CD4-positive, alpha-beta T cell treated with Interleukin-6 for 4 hours (primary cell): ENCODE measurements at regions not wholly inside any gene's neighbourhood (a gene's known extent, or its start where the extent isn't known, plus 50 kb on each side); places are given as distances from the start of the nearest gene placed in this dataset.
"Not testable (repeated sequence)": the region's sequence is repeated elsewhere in the genome, so short reads cannot be mapped to it uniquely, and the experiment has no call there.

Experiments
- DNase-seq: peaks from one replicate; pipeline ENCODE4 v3.0.0-alpha.2; 2020; ENCODE audit warnings: mixed read lengths

- no peak for DNase-seq
These were observed 204.9 kb downstream of the ZIC5 start for GRCh38 chr13:99766641-99767045.

GRCh38 chr13:99765869-99766268, 205.7 kb downstream of the ZIC5 start:
- DNase-seq = no peak

- DNase-seq = no peak
These were observed 211.1 kb downstream of the ZIC5 start for GRCh38 chr13:99760456-99760855.

GRCh38 chr13:99759163-99759552, 212.4 kb downstream of the ZIC5 start:
- DNase-seq = no peak

- no peak for DNase-seq
These were observed 213.0 kb downstream of the ZIC5 start for GRCh38 chr13:99758460-99759162.

- DNase-seq = no peak
These were observed 213.7 kb downstream of the ZIC5 start for GRCh38 chr13:99757756-99758459.

GRCh38 chr13:99756281-99756680, 215.3 kb downstream of the ZIC5 start:
- DNase-seq = no peak

GRCh38 chr13:99754750-99755149, 216.8 kb downstream of the ZIC5 start:
- DNase-seq = not testable (repeated sequence)

- no peak for DNase-seq
These were observed 219.2 kb downstream of the ZIC5 start for GRCh38 chr13:99752373-99752772.

GRCh38 chr13:99751517-99752199, 219.9 kb downstream of the ZIC5 start:
- no peak for DNase-seq

GRCh38 chr13:99750951-99751350, 220.6 kb downstream of the ZIC5 start:
- no peak for DNase-seq

GRCh38 chr13:99749271-99750019, 222.1 kb downstream of the ZIC5 start:
- DNase-seq = no peak

- DNase-seq = no peak
These were observed 224.2 kb downstream of the ZIC5 start for GRCh38 chr13:99747403-99747710.

- DNase-seq = no peak
These were observed 224.7 kb downstream of the ZIC5 start for GRCh38 chr13:99746637-99747402.

- no peak for DNase-seq
These were observed 228.5 kb downstream of the ZIC5 start for GRCh38 chr13:99743094-99743493.

- DNase-seq = no peak
These were observed 229.6 kb downstream of the ZIC5 start for GRCh38 chr13:99741960-99742359.

GRCh38 chr13:99740251-99740979, 231.2 kb downstream of the ZIC5 start:
- DNase-seq = no peak

- no peak for DNase-seq
These were observed 232.9 kb downstream of the ZIC5 start for GRCh38 chr13:99738626-99739025.

GRCh38 chr13:99737481-99738245, 233.9 kb downstream of the ZIC5 start:
- DNase-seq = no peak

GRCh38 chr13:99736541-99736940, 235.0 kb downstream of the ZIC5 start:
- DNase-seq = no peak
